ENCODE measurements at regions not wholly inside any gene's neighbourhood (a gene's known extent, or its start where the extent isn't known, plus 50 kb on each side); places are given as distances from the start of the nearest gene placed in this dataset.

DNA sequence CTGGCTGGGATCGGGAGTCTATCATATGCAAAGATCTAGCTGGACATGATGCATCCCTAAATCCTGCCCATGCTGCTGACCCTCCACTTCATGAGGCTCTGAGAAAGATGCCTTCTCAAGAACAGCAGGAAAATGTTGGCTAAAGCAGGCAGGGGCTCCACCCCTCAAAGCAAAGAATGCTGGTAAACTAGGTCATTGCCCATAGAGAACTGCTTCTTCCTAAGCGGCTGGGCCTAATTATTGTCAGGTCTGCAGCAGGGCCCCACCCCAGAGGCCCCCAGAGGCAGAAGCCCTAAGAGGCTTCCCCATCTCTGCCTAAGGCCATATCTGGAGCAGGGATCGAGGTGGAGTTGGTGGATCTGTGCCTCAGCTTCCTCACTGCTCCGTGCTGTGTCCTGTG is 447.4 kb upstream of the PROK2 start:
- Histone ChIP-seq H3K4me3 (no peak overlapping the region), H3K27me3 (ENCODE audit: low read depth) (peaks cover 8% of the 10 kb centered on the region), H3K27ac (replicated peaks) (no peak overlapping the region), H3K4me1 (peaks cover 11% of the 10 kb centered on the region), H3K9me3 (replicated peaks) (no peaks in the 10 kb centered on the region), H3K36me3 (no peaks in the 10 kb centered on the region)
- no peak for DNase-seq
- intact Hi-C loops (cut with micrococcal nuclease): no loop called here
- TF ChIP-seq, protein P1, sequence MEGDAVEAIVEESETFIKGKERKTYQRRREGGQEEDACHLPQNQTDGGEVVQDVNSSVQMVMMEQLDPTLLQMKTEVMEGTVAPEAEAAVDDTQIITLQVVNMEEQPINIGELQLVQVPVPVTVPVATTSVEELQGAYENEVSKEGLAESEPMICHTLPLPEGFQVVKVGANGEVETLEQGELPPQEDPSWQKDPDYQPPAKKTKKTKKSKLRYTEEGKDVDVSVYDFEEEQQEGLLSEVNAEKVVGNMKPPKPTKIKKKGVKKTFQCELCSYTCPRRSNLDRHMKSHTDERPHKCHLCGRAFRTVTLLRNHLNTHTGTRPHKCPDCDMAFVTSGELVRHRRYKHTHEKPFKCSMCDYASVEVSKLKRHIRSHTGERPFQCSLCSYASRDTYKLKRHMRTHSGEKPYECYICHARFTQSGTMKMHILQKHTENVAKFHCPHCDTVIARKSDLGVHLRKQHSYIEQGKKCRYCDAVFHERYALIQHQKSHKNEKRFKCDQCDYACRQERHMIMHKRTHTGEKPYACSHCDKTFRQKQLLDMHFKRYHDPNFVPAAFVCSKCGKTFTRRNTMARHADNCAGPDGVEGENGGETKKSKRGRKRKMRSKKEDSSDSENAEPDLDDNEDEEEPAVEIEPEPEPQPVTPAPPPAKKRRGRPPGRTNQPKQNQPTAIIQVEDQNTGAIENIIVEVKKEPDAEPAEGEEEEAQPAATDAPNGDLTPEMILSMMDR (IDR thresholded peaks at IDR 0.05; ENCODE audit: borderline replicate concordance): no peak

DNA sequence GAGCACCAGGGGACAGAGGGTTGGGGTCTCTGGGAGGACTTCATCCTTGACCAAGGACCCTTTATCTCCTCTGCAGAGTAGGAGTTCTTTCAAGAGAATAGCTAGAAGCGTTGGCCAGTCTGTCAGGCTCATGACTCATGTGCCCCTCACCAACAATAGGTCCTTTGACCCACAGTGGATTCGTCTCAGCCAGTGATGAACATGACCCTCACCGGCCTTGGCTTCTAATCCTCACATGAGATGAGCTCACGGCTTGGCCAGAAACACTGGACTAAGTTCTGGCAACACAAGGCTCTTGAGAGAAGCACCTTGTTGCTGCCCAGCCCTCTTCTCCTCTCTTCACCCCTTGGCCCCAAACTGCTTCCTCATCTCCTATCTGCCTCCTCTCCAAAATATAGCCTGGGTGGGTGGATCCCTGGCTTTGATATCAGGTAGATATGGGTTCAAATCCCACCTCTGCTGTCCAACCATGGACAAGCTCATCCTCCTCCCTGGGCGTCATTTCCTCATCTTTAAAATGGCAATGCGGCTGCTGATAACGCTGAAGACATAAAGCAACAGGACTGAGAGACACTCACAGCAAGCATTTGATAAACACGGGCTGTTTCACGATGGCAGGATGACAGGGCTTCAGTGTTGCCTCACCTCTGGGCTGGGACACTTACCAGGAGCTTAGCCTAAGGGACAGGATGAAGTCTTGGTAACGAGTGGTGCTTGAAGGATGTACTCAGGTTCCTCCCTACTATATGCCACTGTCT is 446.7 kb upstream of the PROK2 start:
- H3K4me1 ChIP-seq: peaks cover 11% of the 10 kb centered on the region
- H3K27ac ChIP-seq (replicated peaks): no peak overlapping the region
- no peak for DNase-seq
- H3K9me3 ChIP-seq (replicated peaks): no peaks in the 10 kb centered on the region
- TF ChIP-seq, protein P1 (IDR thresholded peaks at IDR 0.05; ENCODE audit: borderline replicate concordance): no peak
- no peaks in the 10 kb centered on the region for H3K36me3 ChIP-seq
- H3K27me3 ChIP-seq (ENCODE audit: low read depth): peaks cover 8% of the 10 kb centered on the region
- H3K4me3 ChIP-seq: no peak overlapping the region
- intact Hi-C loops (cut with micrococcal nuclease): no loop called here

DNA sequence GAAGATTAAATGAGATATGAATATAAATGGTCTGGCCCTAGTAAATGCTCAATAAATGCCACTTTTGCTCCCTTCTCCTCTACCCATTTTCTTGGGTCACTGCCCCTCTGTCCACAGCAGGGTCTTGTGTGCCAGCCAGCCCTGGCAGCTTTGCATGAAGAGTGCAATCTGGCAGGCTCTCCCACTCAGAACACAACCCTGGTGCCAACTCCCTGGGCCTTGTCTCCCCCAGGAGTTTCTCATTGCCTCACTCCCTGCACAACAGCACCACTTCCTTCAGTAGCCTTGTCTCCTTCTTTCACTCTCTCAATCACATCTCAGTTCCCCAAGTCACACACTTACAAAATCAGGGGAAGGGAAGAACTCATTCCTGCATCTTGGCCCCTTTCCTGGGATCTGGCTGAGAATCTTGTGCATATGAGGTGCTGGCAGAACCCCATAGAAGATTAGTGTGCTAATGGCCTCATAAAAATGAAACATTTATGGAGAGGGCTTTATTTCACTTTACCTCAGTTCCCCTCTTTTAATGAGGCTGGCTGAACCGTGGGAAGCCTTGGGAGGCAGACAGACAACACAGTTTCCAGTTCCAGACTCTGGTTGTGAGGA is 445.9 kb upstream of the PROK2 start:
- no peak for DNase-seq
- H3K4me1 ChIP-seq: peaks cover 11% of the 10 kb centered on the region
- peaks cover 8% of the 10 kb centered on the region for H3K27me3 ChIP-seq (ENCODE audit: low read depth)
- H3K4me3 ChIP-seq: no peak overlapping the region
- no peaks in the 10 kb centered on the region for H3K36me3 ChIP-seq
- TF ChIP-seq, protein P1 (IDR thresholded peaks at IDR 0.05; ENCODE audit: borderline replicate concordance): no peak
- H3K27ac ChIP-seq (replicated peaks): no peak overlapping the region
- intact Hi-C loops (cut with micrococcal nuclease): no loop called here
- peaks cover 5% of the 10 kb centered on the region for H3K9me3 ChIP-seq (replicated peaks)

DNA sequence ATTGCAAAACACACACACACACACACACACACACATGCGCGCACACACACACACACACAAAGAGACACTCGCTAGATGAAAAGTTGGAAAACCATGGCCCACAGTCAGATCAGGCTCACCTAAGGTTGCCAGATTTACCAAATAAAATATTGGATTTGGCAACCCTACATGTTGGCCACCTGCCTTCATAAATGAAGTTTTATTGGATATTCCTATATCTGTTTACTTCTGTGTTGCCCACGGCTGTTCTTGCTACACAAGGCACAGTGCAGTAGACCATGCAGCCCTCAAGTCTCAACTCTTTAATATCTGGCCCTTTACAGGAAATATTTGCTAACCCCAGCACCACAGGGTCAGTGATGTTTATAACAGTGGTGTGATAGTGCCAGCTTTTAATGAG is 445.0 kb upstream of the PROK2 start:
- Histone ChIP-seq H3K4me3 (no peak overlapping the region), H3K4me1 (peaks cover 11% of the 10 kb centered on the region), H3K27ac (replicated peaks) (no peak overlapping the region), H3K9me3 (replicated peaks) (peaks cover 14% of the 10 kb centered on the region), H3K27me3 (ENCODE audit: low read depth) (peaks cover 8% of the 10 kb centered on the region), H3K36me3 (no peaks in the 10 kb centered on the region)
- TF ChIP-seq, protein P1 (IDR thresholded peaks at IDR 0.05; ENCODE audit: borderline replicate concordance): no peak
- intact Hi-C loops (cut with micrococcal nuclease): no loop called here
- no peak for DNase-seq

DNA sequence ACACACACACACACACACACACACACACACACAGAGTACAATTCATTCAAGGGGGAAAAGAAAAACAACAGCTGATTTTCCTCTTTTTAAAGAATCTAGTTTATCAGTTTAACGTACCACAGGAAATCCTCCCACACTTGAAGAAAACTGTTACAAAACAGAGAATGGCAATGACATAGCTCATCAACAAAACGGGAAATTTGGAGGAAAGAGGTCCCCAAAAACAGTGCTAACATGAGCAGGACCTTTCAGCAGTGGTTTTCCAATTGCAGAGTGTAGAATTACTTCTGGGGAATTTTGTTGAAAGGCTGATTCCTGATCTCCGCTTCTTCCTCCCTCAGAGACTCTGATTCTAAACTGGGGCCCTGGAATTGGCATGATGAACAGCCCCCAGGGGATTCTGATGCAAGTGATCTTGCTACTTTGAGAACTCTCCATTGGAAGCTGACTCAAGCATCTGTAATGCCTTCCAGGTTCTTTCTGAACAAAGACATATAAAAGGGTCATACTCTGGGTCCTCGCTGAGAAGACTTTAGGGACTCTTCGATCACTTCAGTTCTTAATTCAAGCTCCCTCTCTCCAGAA is 442.6 kb upstream of the PROK2 start:
- peaks cover 8% of the 10 kb centered on the region for H3K27me3 ChIP-seq (ENCODE audit: low read depth)

More for the DNA sequence above, 442.6 kb upstream of the PROK2 start:
- intact Hi-C loops (cut with micrococcal nuclease): no loop called here
- Histone ChIP-seq H3K36me3 (no peaks in the 10 kb centered on the region), H3K4me3 (no peak overlapping the region), H3K9me3 (replicated peaks) (peaks cover 25% of the 10 kb centered on the region), H3K27ac (replicated peaks) (no peak overlapping the region), H3K4me1 (no peaks in the 10 kb centered on the region)
- TF ChIP-seq, protein P1 (IDR thresholded peaks at IDR 0.05; ENCODE audit: borderline replicate concordance): no peak
- no peak for DNase-seq
